Sigmoid colon (tissue), 3 donors: ENCODE measurements at regions not wholly inside any gene's neighbourhood (a gene's known extent, or its start where the extent isn't known, plus 50 kb on each side); places are given as distances from the start of the nearest gene placed in this dataset.

Experiments
- POLR2A ChIP-seq, 2 donors: fragments of 450-650 bp; IDR thresholded peaks; one replicate each; pipeline ENCODE4 v1.6.1; 2016; ENCODE audit warnings: antibody characterized with exemption in 2 of 2, mild to moderate bottlenecking in 2 of 2, moderate library complexity in 2 of 2
- TF ChIP-seq, protein P1 (sequence below), 4 experiments: fragments of 450-650 bp in 3 of 4; fragments of 200-600 bp in 1 of 4; IDR thresholded peaks; one replicate each; pipeline ENCODE4 v1.5.1; 2016 to 2019; ENCODE audit warnings: antibody characterized with exemption in 4 of 4, mild to moderate bottlenecking in 3 of 4, moderate library complexity in 2 of 4

DNA sequence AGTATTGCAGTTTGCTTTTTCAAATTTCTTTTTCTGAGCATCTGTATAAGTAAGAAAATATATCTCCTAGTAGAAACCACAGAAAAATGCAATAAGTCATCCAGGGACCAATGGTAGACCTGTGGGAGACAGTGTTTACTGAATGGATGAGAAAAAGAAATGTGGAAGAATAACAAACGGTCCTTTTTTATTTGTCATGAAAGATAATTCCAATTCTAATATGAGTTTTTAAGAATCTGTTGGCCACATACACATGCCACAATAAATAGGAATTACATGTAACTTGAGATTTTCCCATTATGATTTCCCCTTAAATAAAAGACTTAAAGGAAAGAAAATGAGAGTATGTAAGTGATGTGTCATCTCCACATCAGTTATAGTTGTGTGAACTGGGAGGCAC is 107.7 kb upstream of the RAB27B start:
- TF ChIP-seq, protein P1, sequence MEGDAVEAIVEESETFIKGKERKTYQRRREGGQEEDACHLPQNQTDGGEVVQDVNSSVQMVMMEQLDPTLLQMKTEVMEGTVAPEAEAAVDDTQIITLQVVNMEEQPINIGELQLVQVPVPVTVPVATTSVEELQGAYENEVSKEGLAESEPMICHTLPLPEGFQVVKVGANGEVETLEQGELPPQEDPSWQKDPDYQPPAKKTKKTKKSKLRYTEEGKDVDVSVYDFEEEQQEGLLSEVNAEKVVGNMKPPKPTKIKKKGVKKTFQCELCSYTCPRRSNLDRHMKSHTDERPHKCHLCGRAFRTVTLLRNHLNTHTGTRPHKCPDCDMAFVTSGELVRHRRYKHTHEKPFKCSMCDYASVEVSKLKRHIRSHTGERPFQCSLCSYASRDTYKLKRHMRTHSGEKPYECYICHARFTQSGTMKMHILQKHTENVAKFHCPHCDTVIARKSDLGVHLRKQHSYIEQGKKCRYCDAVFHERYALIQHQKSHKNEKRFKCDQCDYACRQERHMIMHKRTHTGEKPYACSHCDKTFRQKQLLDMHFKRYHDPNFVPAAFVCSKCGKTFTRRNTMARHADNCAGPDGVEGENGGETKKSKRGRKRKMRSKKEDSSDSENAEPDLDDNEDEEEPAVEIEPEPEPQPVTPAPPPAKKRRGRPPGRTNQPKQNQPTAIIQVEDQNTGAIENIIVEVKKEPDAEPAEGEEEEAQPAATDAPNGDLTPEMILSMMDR (IDR thresholded peaks at IDR 0.05) = no peak
- TF ChIP-seq POLR2A (IDR thresholded peaks at IDR 0.05) = no peak
